KMS-11 (cell line): ENCODE measurements at regions not wholly inside any gene's neighbourhood (a gene's known extent, or its start where the extent isn't known, plus 50 kb on each side); places are given as distances from the start of the nearest gene placed in this dataset.

ENCODE experiments used
- H2AFZ ChIP-seq: fragments of 200-600 bp; sonication (generic); 2 replicates; pipeline ENCODE4 v1.6.1; 2016; ENCODE audit warnings: antibody characterized with exemption, mixed run types, low read depth
- H3K27ac ChIP-seq: fragments of 200-600 bp; sonication (generic); 2 replicates; pipeline ENCODE4 v1.6.1; 2016; ENCODE audit warnings: mild to moderate bottlenecking, mixed run types
- H3K27me3 ChIP-seq: fragments of 200-600 bp; sonication (generic); 2 replicates; pipeline ENCODE4 v1.6.1; 2017; ENCODE audit warnings: mild to moderate bottlenecking, low read depth, mixed run types, moderate library complexity; ENCODE audit not compliant: insufficient read depth
- H3K36me3 ChIP-seq: fragments of 200-600 bp; sonication (generic); 2 replicates; pipeline ENCODE4 v1.6.1; 2017; ENCODE audit warnings: mild to moderate bottlenecking, mixed run types; ENCODE audit not compliant: insufficient read depth
- H3K4me1 ChIP-seq: fragments of 200-600 bp; sonication (generic); 2 replicates; pipeline ENCODE4 v1.6.1; 2016; ENCODE audit warnings: mild to moderate bottlenecking, low read depth, mixed run types; ENCODE audit not compliant: poor library complexity, severe bottlenecking
- H3K4me2 ChIP-seq: fragments of 200-600 bp; sonication (generic); 2 replicates; pipeline ENCODE4 v1.7.0; 2016; ENCODE audit warnings: mild to moderate bottlenecking, mixed run types
- H3K4me3 ChIP-seq: fragments of 200-600 bp; sonication (generic); IDR thresholded peaks from 2 replicates; pipeline ENCODE4 v1.6.1; 2017; ENCODE audit warnings: low read depth, low read length, mixed read lengths; ENCODE audit not compliant: insufficient read depth
- H3K79me2 ChIP-seq: fragments of 200-600 bp; sonication (generic); 2 replicates; pipeline ENCODE4 v1.6.1; 2016; ENCODE audit warnings: low read depth, mixed run types; ENCODE audit not compliant: insufficient read depth
- H3K9ac ChIP-seq: fragments of 200-600 bp; sonication (generic); 2 replicates; pipeline ENCODE4 v1.6.1; 2016; ENCODE audit warnings: mild to moderate bottlenecking, mixed run types
- H4K20me1 ChIP-seq: fragments of 200-600 bp; sonication (generic); 2 replicates; pipeline ENCODE4 v1.6.1; 2016; ENCODE audit warnings: mild to moderate bottlenecking, mixed run types; ENCODE audit not compliant: insufficient read depth
- TF ChIP-seq, protein P1 (sequence below): fragments of 200-600 bp; sonication (generic); conservative IDR thresholded peaks from 2 replicates; pipeline ENCODE4 v1.6.1; 2017; ENCODE audit warnings: low read depth, mild to moderate bottlenecking, antibody characterized with exemption, low read length, moderate library complexity, mixed read lengths

- H3K27me3 ChIP-seq: no peaks in the 10 kb centered on the region
- no peaks in the 10 kb centered on the region for H3K79me2 ChIP-seq
- no peaks in the 10 kb centered on the region for H3K36me3 ChIP-seq
- H3K4me3 ChIP-seq: no peak overlapping the region
- no peaks in the 10 kb centered on the region for H4K20me1 ChIP-seq
- H3K27ac ChIP-seq: no peak overlapping the region
- no peak overlapping the region for H3K9ac ChIP-seq
- TF ChIP-seq, protein P1, sequence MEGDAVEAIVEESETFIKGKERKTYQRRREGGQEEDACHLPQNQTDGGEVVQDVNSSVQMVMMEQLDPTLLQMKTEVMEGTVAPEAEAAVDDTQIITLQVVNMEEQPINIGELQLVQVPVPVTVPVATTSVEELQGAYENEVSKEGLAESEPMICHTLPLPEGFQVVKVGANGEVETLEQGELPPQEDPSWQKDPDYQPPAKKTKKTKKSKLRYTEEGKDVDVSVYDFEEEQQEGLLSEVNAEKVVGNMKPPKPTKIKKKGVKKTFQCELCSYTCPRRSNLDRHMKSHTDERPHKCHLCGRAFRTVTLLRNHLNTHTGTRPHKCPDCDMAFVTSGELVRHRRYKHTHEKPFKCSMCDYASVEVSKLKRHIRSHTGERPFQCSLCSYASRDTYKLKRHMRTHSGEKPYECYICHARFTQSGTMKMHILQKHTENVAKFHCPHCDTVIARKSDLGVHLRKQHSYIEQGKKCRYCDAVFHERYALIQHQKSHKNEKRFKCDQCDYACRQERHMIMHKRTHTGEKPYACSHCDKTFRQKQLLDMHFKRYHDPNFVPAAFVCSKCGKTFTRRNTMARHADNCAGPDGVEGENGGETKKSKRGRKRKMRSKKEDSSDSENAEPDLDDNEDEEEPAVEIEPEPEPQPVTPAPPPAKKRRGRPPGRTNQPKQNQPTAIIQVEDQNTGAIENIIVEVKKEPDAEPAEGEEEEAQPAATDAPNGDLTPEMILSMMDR: no peak
- H3K4me2 ChIP-seq: no peak overlapping the region
- no peak overlapping the region for H2AFZ ChIP-seq
- no peaks in the 10 kb centered on the region for H3K4me1 ChIP-seq
These were observed 213.8 kb downstream of the ATXN7L3B start for GRCh38 chr12:74751441-74751840.

GRCh38 chr12:74752215-74752614 lies 214.6 kb downstream of the ATXN7L3B start:
- Histone ChIP-seq H3K4me2 (no peak overlapping the region), H3K27ac (no peak overlapping the region), H3K79me2 (no peaks in the 10 kb centered on the region), H3K27me3 (no peaks in the 10 kb centered on the region), H4K20me1 (no peaks in the 10 kb centered on the region), H3K4me1 (no peaks in the 10 kb centered on the region), H2AFZ (no peak overlapping the region), H3K36me3 (no peaks in the 10 kb centered on the region), H3K4me3 (no peak overlapping the region), H3K9ac (no peak overlapping the region)
- TF ChIP-seq, protein P1: no peak

- Histone ChIP-seq H3K27ac (no peak overlapping the region), H3K36me3 (no peaks in the 10 kb centered on the region), H3K4me3 (no peak overlapping the region), H3K79me2 (no peaks in the 10 kb centered on the region), H3K9ac (no peak overlapping the region), H3K27me3 (no peaks in the 10 kb centered on the region), H3K4me1 (no peaks in the 10 kb centered on the region), H2AFZ (no peak overlapping the region), H3K4me2 (no peak overlapping the region), H4K20me1 (no peaks in the 10 kb centered on the region)
- TF ChIP-seq, protein P1: no peak
These were observed 232.9 kb downstream of the ATXN7L3B start for GRCh38 chr12:74770552-74770951.

- TF ChIP-seq, protein P1: no peak
These were observed 237.6 kb downstream of the ATXN7L3B start for GRCh38 chr12:74775276-74775675.

GRCh38 chr12:74776378-74776777 lies 238.7 kb downstream of the ATXN7L3B start:
- H3K36me3 ChIP-seq: no peaks in the 10 kb centered on the region
- H2AFZ ChIP-seq: no peak overlapping the region
- no peak overlapping the region for H3K4me2 ChIP-seq
- no peaks in the 10 kb centered on the region for H4K20me1 ChIP-seq
- H3K27ac ChIP-seq: no peak overlapping the region
- TF ChIP-seq, protein P1: no peak
- H3K27me3 ChIP-seq: no peaks in the 10 kb centered on the region
- no peaks in the 10 kb centered on the region for H3K79me2 ChIP-seq
- no peak overlapping the region for H3K9ac ChIP-seq
- H3K4me1 ChIP-seq: no peaks in the 10 kb centered on the region
- H3K4me3 ChIP-seq: no peak overlapping the region

More at GRCh38 chr12:74775276-74775675, 237.6 kb downstream of the ATXN7L3B start:
- no peaks in the 10 kb centered on the region for H3K79me2 ChIP-seq
- no peak overlapping the region for H3K4me2 ChIP-seq
- no peaks in the 10 kb centered on the region for H4K20me1 ChIP-seq
- H3K4me3 ChIP-seq: no peak overlapping the region
- no peaks in the 10 kb centered on the region for H3K27me3 ChIP-seq
- H3K27ac ChIP-seq: no peak overlapping the region
- H3K36me3 ChIP-seq: no peaks in the 10 kb centered on the region
- no peak overlapping the region for H3K9ac ChIP-seq
- H2AFZ ChIP-seq: no peak overlapping the region
- H3K4me1 ChIP-seq: no peaks in the 10 kb centered on the region
